ENCODE measurements at regions not wholly inside any gene's neighbourhood (a gene's known extent, or its start where the extent isn't known, plus 50 kb on each side); places are given as distances from the start of the nearest gene placed in this dataset.

- H3K27me3 Mint-ChIP-seq, result peaks cover 2% of the 10 kb centered on the region
- no peak for TF ChIP-seq CTCF (IDR thresholded peaks at IDR 0.05)
- no peaks in the 10 kb centered on the region for H3K36me3 Mint-ChIP-seq (ENCODE audit: low read depth)
- no peak overlapping the region for H3K4me3 Mint-ChIP-seq
- DNase-seq (no peak), ATAC-seq (ENCODE audit: low read depth) (no peak)
- intact Hi-C loops (cut with micrococcal nuclease), result no loop called here
- no peak overlapping the region for H3K27ac Mint-ChIP-seq
- no peaks in the 10 kb centered on the region for H3K4me1 Mint-ChIP-seq
- CTCF ChIA-PET, result no interaction called here
- no peaks in the 10 kb centered on the region for H3K9me3 Mint-ChIP-seq
- POLR2A ChIA-PET, result no interaction called here
These were observed 359.5 kb upstream of the ACVR2A start for GRCh38 chr2:147485210-147485851.

- no peak overlapping the region for H3K27ac Mint-ChIP-seq
- DNase-seq (no peak), ATAC-seq (ENCODE audit: low read depth) (no peak)
- POLR2A ChIA-PET, result no interaction called here
- no peaks in the 10 kb centered on the region for H3K9me3 Mint-ChIP-seq
- no peak overlapping the region for H3K4me3 Mint-ChIP-seq
- no peak for TF ChIP-seq CTCF (IDR thresholded peaks at IDR 0.05)
- intact Hi-C loops (cut with micrococcal nuclease), result no loop called here
- H3K27me3 Mint-ChIP-seq, result peaks cover 2% of the 10 kb centered on the region
- no peaks in the 10 kb centered on the region for H3K4me1 Mint-ChIP-seq
- CTCF ChIA-PET, result no interaction called here
- H3K36me3 Mint-ChIP-seq (ENCODE audit: low read depth), result no peaks in the 10 kb centered on the region
These were observed 360.9 kb upstream of the ACVR2A start for GRCh38 chr2:147483911-147484310.

- no peaks in the 10 kb centered on the region for H3K9me3 Mint-ChIP-seq
- no peaks in the 10 kb centered on the region for H3K27me3 Mint-ChIP-seq
- POLR2A ChIA-PET, result no interaction called here
- no peaks in the 10 kb centered on the region for H3K4me1 Mint-ChIP-seq
- CTCF ChIA-PET, result no interaction called here
- no peaks in the 10 kb centered on the region for H3K36me3 Mint-ChIP-seq (ENCODE audit: low read depth)
- no peak overlapping the region for H3K4me3 Mint-ChIP-seq
- no peak for ATAC-seq (ENCODE audit: low read depth)
- no peak overlapping the region for H3K27ac Mint-ChIP-seq
- no peak for DNase-seq
- TF ChIP-seq CTCF (IDR thresholded peaks at IDR 0.05), result no peak
- intact Hi-C loops (cut with micrococcal nuclease), result no loop called here
These were observed 361.7 kb upstream of the ACVR2A start for GRCh38 chr2:147482916-147483669.

GRCh38 chr2:147482111-147482895 lies 362.5 kb upstream of the ACVR2A start:
- Mint-ChIP-seq H3K4me1 (no peaks in the 10 kb centered on the region), H3K27me3 (no peaks in the 10 kb centered on the region), H3K4me3 (no peak overlapping the region), H3K9me3 (no peaks in the 10 kb centered on the region), H3K27ac (no peak overlapping the region), H3K36me3 (ENCODE audit: low read depth) (no peaks in the 10 kb centered on the region)
- DNase-seq, result no peak
- no peak for TF ChIP-seq CTCF (IDR thresholded peaks at IDR 0.05)
- POLR2A ChIA-PET, result no interaction called here
- CTCF ChIA-PET, result no interaction called here
- ATAC-seq (ENCODE audit: low read depth), result no peak
- intact Hi-C loops (cut with micrococcal nuclease), result no loop called here

- intact Hi-C loops (cut with micrococcal nuclease), result no loop called here
- DNase-seq (no peak), ATAC-seq (ENCODE audit: low read depth) (no peak)
- TF ChIP-seq CTCF (IDR thresholded peaks at IDR 0.05), result no peak
- POLR2A ChIA-PET, result no interaction called here
- H3K27ac Mint-ChIP-seq, result no peak overlapping the region
- no peaks in the 10 kb centered on the region for H3K27me3 Mint-ChIP-seq
- H3K4me1 Mint-ChIP-seq, result no peaks in the 10 kb centered on the region
- no peaks in the 10 kb centered on the region for H3K36me3 Mint-ChIP-seq (ENCODE audit: low read depth)
- no peak overlapping the region for H3K4me3 Mint-ChIP-seq
- H3K9me3 Mint-ChIP-seq, result no peaks in the 10 kb centered on the region
- CTCF ChIA-PET, result no interaction called here
These were observed 365.5 kb upstream of the ACVR2A start for GRCh38 chr2:147479358-147479757.
